Prostate gland (tissue), 2 donors: ENCODE measurements at regions not wholly inside any gene's neighbourhood (a gene's known extent, or its start where the extent isn't known, plus 50 kb on each side); places are given as distances from the start of the nearest gene placed in this dataset.

Experiments used
- DNase-seq: peaks from one replicate; pipeline ENCODE4 v3.0.0-alpha.2; 2019; ENCODE audit warnings: low spot score
- H3K27ac ChIP-seq, 2 donors: fragments of 200-600 bp; sonication (generic); 2 replicates each; pipeline ENCODE4 v1.5.1; 2017 to 2019
- H3K27me3 ChIP-seq: fragments of 200-600 bp; sonication (generic); replicated peaks from 2 replicates; pipeline ENCODE4 v1.5.1; 2019; ENCODE audit not compliant: insufficient read depth
- H3K36me3 ChIP-seq, 2 donors: fragments of 200-600 bp; sonication (generic); 1 replicate in 1 of 2; 2 replicates in 1 of 2; pipeline versions ENCODE4 v1.5.1 to v1.8.1; 2017 to 2019
- H3K4me1 ChIP-seq: fragments of 200-600 bp; sonication (generic); replicated peaks from 2 replicates; pipeline ENCODE4 v1.5.1; 2019
- H3K4me3 ChIP-seq, 2 donors: fragments of 200-600 bp; sonication (generic); 2 replicates each; pipeline ENCODE4 v1.5.1; 2017 to 2019
- H3K9me3 ChIP-seq: fragments of 200-600 bp; sonication (generic); 2 replicates; pipeline ENCODE4 v1.5.1; 2017
- CTCF ChIP-seq, 4 experiments: fragments of 200-600 bp in 2 of 4; fragments of 450-650 bp in 2 of 4; sonication (generic) in 2 of 4; IDR thresholded peaks; 1 replicate in 3 of 4; 2 replicates in 1 of 4; pipeline ENCODE4 v1.5.1; 2016 to 2019; ENCODE audit warnings: antibody characterized with exemption in 4 of 4, mild to moderate bottlenecking in 2 of 4, moderate library complexity in 2 of 4
- POLR2A ChIP-seq: fragments of 450-650 bp; IDR thresholded peaks from one replicate; pipeline ENCODE4 v1.6.1; 2016; ENCODE audit warnings: antibody characterized with exemption, mild to moderate bottlenecking
- POLR2AphosphoS5 ChIP-seq: sonication (generic); formaldehyde crosslinking; IDR thresholded peaks from one replicate; pipeline ENCODE4 v1.6.1; 2017; ENCODE audit warnings: antibody characterized with exemption
- WGBS: methylation state at CpG from one replicate; pipeline ENCODE4 v1.1.5; 2018; 5-methylcytosine and 5-hydroxymethylcytosine counted together
- intact Hi-C: fragments of 100-400 bp; cut with DNase I; formaldehyde crosslinking; loops from one replicate; pipeline ENCODE4 v1.14.2; 2022
- small RNA-seq, 2 donors: library from RNA; depleted of rRNA; stranded (forward); fragments of <200 nt; gene quantifications; one replicate each; pipeline ENCODE3, GENCODE V24; 2016

- TF ChIP-seq POLR2A: no peak
- TF ChIP-seq POLR2AphosphoS5: no peak
- no peak for TF ChIP-seq CTCF (IDR thresholded peaks at IDR 0.05)
- H3K9me3 ChIP-seq: no peaks in the 10 kb centered on the region
- DNase-seq: no peak
- no peaks in the 10 kb centered on the region for H3K27me3 ChIP-seq
- no peaks in the 10 kb centered on the region for H3K36me3 ChIP-seq
- WGBS: 52% methylated on average over 1 of the region's 1 CpG
- intact Hi-C loops: no loop called here
- H3K4me3 ChIP-seq: no peak overlapping the region
- no peaks in the 10 kb centered on the region for H3K4me1 ChIP-seq
- H3K27ac ChIP-seq: no peak overlapping the region
Measured at GRCh38 chr12:83186419-83186818, 499.7 kb downstream of the TMTC2 start.

- whole genome bisulfite sequencing: 34% methylated on average over 1 of the region's 1 CpG
- no peak overlapping the region for H3K4me3 ChIP-seq
- TF ChIP-seq POLR2AphosphoS5 (no peak), CTCF (IDR thresholded peaks at IDR 0.05) (no peak), POLR2A (no peak)
- no peaks in the 10 kb centered on the region for H3K27me3 ChIP-seq
- no peak for DNase-seq
- H3K27ac ChIP-seq: no peak overlapping the region
- no peaks in the 10 kb centered on the region for H3K9me3 ChIP-seq
- intact Hi-C loops: no loop called here
- H3K36me3 ChIP-seq: no peaks in the 10 kb centered on the region
- no peaks in the 10 kb centered on the region for H3K4me1 ChIP-seq
Measured at GRCh38 chr12:83185241-83185640, 498.5 kb downstream of the TMTC2 start.

Small RNA genes in the stretch of these regions (small RNA-seq; reads per million reads assigned to genes)
- gene RF00334: 0 reads per million in 2 donors
